Inferior parietal cortex (tissue), 1 donor: ENCODE measurements at regions not wholly inside any gene's neighbourhood (a gene's known extent, or its start where the extent isn't known, plus 50 kb on each side); places are given as distances from the start of the nearest gene placed in this dataset.

ENCODE experiments used
- DNase-seq: peaks from one replicate; pipeline ENCODE4 v3.0.0-alpha.2; 2016; ENCODE audit errors: extremely low spot score

- no peak for DNase-seq
These were observed 109.1 kb upstream of the BCAT1 start for GRCh38 chr12:25058012-25058411.

GRCh38 chr12:25056486-25057130 is 107.7 kb upstream of the BCAT1 start:
- no peak for DNase-seq

GRCh38 chr12:25056011-25056410 is 107.1 kb upstream of the BCAT1 start:
- no peak for DNase-seq

GRCh38 chr12:25054783-25055144 is 105.9 kb upstream of the BCAT1 start:
- no peak for DNase-seq

- DNase-seq: no peak
These were observed 105.3 kb upstream of the BCAT1 start for GRCh38 chr12:25054076-25054782.

GRCh38 chr12:25052914-25053211 is 104.0 kb upstream of the BCAT1 start:
- no peak for DNase-seq

GRCh38 chr12:25052196-25052913 is 103.5 kb upstream of the BCAT1 start:
- peak; percentile 42 for DNase-seq

- no peak for DNase-seq
These were observed 102.8 kb upstream of the BCAT1 start for GRCh38 chr12:25051656-25052195.

GRCh38 chr12:25051171-25051570 is 102.3 kb upstream of the BCAT1 start:
- DNase-seq: no peak

GRCh38 chr12:25045869-25046268 is 97.0 kb upstream of the BCAT1 start:
- no peak for DNase-seq

GRCh38 chr12:25041006-25041741 is 92.3 kb upstream of the BCAT1 start:
- DNase-seq: no peak

GRCh38 chr12:25040593-25040992 is 91.7 kb upstream of the BCAT1 start:
- DNase-seq: no peak

- DNase-seq: no peak
These were observed 85.8 kb upstream of the BCAT1 start for GRCh38 chr12:25034676-25035075.

GRCh38 chr12:25025951-25026490 is 77.1 kb upstream of the BCAT1 start:
- no peak for DNase-seq

GRCh38 chr12:25025260-25025659 is 76.4 kb upstream of the BCAT1 start:
- no peak for DNase-seq

- DNase-seq: no peak
These were observed 74.9 kb upstream of the BCAT1 start for GRCh38 chr12:25023808-25024207.

- DNase-seq: no peak
These were observed 71.8 kb upstream of the BCAT1 start for GRCh38 chr12:25020621-25021243.

- no peak for DNase-seq
These were observed 69.2 kb upstream of the BCAT1 start for GRCh38 chr12:25018146-25018545.

- DNase-seq: no peak
These were observed 68.4 kb upstream of the BCAT1 start for GRCh38 chr12:25017336-25017735.

- DNase-seq: no peak
These were observed 66.1 kb upstream of the BCAT1 start for GRCh38 chr12:25014961-25015360.

GRCh38 chr12:25013061-25013460 is 64.2 kb upstream of the BCAT1 start:
- DNase-seq: no peak
